ENCODE measurements at regions not wholly inside any gene's neighbourhood (a gene's known extent, or its start where the extent isn't known, plus 50 kb on each side); places are given as distances from the start of the nearest gene placed in this dataset.
"Not testable (repeated sequence)": the region's sequence is repeated elsewhere in the genome, so short reads cannot be mapped to it uniquely, and the experiment has no call there.

- no peak overlapping the region for H3K4me3 Mint-ChIP-seq (ENCODE audit: unreplicated experiment)
- no peak overlapping the region for H3K27ac Mint-ChIP-seq (ENCODE audit: unreplicated experiment)
- H3K27me3 Mint-ChIP-seq (ENCODE audit: unreplicated experiment) = no peaks in the 10 kb centered on the region
- no peaks in the 10 kb centered on the region for H3K36me3 Mint-ChIP-seq (ENCODE audit: unreplicated experiment)
- no peaks in the 10 kb centered on the region for H3K9me3 Mint-ChIP-seq (ENCODE audit: unreplicated experiment)
- peaks cover 5% of the 10 kb centered on the region for H3K4me1 Mint-ChIP-seq (ENCODE audit: low read depth, unreplicated experiment)
- TF ChIP-seq, protein P1, sequence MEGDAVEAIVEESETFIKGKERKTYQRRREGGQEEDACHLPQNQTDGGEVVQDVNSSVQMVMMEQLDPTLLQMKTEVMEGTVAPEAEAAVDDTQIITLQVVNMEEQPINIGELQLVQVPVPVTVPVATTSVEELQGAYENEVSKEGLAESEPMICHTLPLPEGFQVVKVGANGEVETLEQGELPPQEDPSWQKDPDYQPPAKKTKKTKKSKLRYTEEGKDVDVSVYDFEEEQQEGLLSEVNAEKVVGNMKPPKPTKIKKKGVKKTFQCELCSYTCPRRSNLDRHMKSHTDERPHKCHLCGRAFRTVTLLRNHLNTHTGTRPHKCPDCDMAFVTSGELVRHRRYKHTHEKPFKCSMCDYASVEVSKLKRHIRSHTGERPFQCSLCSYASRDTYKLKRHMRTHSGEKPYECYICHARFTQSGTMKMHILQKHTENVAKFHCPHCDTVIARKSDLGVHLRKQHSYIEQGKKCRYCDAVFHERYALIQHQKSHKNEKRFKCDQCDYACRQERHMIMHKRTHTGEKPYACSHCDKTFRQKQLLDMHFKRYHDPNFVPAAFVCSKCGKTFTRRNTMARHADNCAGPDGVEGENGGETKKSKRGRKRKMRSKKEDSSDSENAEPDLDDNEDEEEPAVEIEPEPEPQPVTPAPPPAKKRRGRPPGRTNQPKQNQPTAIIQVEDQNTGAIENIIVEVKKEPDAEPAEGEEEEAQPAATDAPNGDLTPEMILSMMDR (IDR thresholded peaks at IDR 0.05; ENCODE audit: partially characterized antibody, unreplicated experiment) = no peak
- DNase-seq = no peak
These were observed 535.3 kb upstream of the HS3ST5 start for GRCh38 chr6:114878091-114878490.

DNA sequence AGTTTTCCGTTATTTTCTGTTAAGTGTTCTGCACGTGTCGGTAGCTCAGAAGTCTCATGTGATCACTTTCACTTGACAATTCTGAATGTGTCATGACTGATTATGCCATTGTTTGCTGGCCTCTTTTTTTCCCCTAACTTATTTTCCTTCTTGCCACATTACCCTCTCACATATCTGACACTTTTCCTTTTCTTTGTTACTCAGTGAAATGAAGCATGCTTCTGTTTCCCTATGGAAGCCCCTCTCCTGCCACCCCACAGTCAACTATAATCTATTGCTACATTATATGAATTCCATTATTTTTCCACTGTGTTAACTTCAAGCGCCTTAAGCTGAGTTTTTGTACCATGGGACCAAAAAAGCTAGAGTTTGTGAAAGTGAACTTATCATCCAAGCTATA, 531.6 kb upstream of the HS3ST5 start:
- Mint-ChIP-seq H3K27ac (ENCODE audit: unreplicated experiment) (no peak overlapping the region), H3K36me3 (ENCODE audit: unreplicated experiment) (no peaks in the 10 kb centered on the region), H3K4me1 (ENCODE audit: low read depth, unreplicated experiment) (peaks cover 5% of the 10 kb centered on the region), H3K9me3 (ENCODE audit: unreplicated experiment) (no peaks in the 10 kb centered on the region), H3K4me3 (ENCODE audit: unreplicated experiment) (no peak overlapping the region), H3K27me3 (ENCODE audit: unreplicated experiment) (no peaks in the 10 kb centered on the region)
- TF ChIP-seq, protein P1 (IDR thresholded peaks at IDR 0.05; ENCODE audit: partially characterized antibody, unreplicated experiment) = no peak
- DNase-seq = no peak

DNA sequence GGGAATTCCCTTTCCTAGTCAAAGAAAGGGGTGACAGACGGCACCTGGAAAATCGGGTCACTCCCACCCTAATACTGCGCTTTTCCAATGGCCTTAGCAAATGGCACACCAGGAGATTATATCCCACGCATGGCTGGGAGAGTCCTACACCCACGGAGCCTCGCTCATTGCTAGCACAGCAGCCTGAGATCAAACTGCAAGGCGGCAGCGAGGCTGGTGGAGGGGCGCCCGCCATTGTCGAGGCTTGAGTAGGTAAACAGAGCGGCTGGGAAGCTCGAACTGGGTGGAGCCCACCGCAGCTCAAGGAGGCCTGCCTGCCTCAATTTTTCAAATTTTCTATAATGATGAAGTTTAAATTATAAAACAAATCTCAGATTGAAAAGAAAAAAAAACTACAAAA, 522.7 kb upstream of the HS3ST5 start:
- not testable (repeated sequence) for H3K4me1 Mint-ChIP-seq (ENCODE audit: low read depth, unreplicated experiment); DNase-seq; H3K9me3 Mint-ChIP-seq (ENCODE audit: unreplicated experiment); H3K27ac Mint-ChIP-seq (ENCODE audit: unreplicated experiment); H3K27me3 Mint-ChIP-seq (ENCODE audit: unreplicated experiment); H3K4me3 Mint-ChIP-seq (ENCODE audit: unreplicated experiment); H3K36me3 Mint-ChIP-seq (ENCODE audit: unreplicated experiment)

DNA sequence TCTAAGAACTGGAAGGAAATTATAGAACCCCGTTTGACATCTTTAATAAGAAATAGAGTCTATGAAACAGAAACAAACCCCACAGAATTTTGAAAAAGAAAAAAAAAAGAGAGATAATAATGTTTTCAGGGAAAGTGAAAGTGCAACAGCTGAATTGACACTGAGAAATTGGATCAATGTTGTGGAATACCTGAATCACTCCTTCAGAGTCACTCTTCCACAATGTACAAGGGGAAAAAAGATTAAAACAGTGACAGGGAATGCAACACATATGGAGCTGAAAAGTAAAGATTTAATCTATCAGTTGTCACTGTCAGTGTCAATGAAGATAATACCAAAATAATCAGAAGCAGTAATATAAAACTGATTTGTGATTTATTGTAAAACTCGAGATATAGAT, 520.8 kb upstream of the HS3ST5 start:
- H3K4me1 Mint-ChIP-seq (ENCODE audit: low read depth, unreplicated experiment) = no peaks in the 10 kb centered on the region
- no peaks in the 10 kb centered on the region for H3K36me3 Mint-ChIP-seq (ENCODE audit: unreplicated experiment)
- TF ChIP-seq, protein P1 (IDR thresholded peaks at IDR 0.05; ENCODE audit: partially characterized antibody, unreplicated experiment) = no peak
- H3K27me3 Mint-ChIP-seq (ENCODE audit: unreplicated experiment) = no peaks in the 10 kb centered on the region
- DNase-seq = no peak
- no peak overlapping the region for H3K27ac Mint-ChIP-seq (ENCODE audit: unreplicated experiment)
- no peak overlapping the region for H3K4me3 Mint-ChIP-seq (ENCODE audit: unreplicated experiment)
- no peaks in the 10 kb centered on the region for H3K9me3 Mint-ChIP-seq (ENCODE audit: unreplicated experiment)

DNA sequence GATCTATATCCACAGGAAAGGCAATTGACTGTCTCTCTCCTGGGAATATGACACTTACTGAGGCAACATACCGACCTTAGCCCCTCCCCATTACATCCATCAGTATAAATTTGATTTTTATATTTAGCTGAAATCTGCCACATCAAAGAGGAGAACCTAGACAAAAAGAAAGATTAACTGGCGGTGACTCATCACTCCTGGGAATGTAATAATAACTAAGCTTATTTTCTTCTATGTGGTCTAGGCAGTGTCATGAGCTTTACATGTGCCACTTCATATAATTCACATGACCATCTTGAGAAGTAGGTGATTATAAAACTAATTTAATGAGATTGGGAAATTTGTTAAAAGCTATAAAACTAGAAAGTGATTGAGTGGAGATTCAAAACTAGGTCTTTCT, 520.0 kb upstream of the HS3ST5 start:
- no peak overlapping the region for H3K27ac Mint-ChIP-seq (ENCODE audit: unreplicated experiment)
- H3K4me3 Mint-ChIP-seq (ENCODE audit: unreplicated experiment) = no peak overlapping the region
- TF ChIP-seq, protein P1 (IDR thresholded peaks at IDR 0.05; ENCODE audit: partially characterized antibody, unreplicated experiment) = no peak
- no peak for DNase-seq
- no peaks in the 10 kb centered on the region for H3K9me3 Mint-ChIP-seq (ENCODE audit: unreplicated experiment)
- no peaks in the 10 kb centered on the region for H3K27me3 Mint-ChIP-seq (ENCODE audit: unreplicated experiment)
- no peaks in the 10 kb centered on the region for H3K36me3 Mint-ChIP-seq (ENCODE audit: unreplicated experiment)
- no peaks in the 10 kb centered on the region for H3K4me1 Mint-ChIP-seq (ENCODE audit: low read depth, unreplicated experiment)

DNA sequence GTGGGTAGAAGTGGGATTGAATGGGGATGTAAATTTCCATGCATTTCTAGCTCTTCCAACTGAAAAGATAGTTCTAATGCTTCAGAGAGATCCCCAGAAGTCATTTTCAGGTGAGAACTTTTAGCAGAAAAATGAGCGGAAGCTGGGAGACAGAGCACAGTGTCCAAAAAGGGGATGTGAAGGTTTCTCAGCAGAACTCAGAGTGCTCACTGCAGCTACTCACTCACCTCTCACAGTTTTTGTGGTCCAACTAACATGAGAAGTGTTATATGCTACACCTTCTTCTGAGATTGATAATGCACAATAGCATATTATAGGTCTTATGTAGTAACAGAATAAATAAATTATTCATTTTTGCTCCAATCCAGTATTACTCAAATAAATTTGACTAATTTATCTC, 519.2 kb upstream of the HS3ST5 start:
- TF ChIP-seq, protein P1 (IDR thresholded peaks at IDR 0.05; ENCODE audit: partially characterized antibody, unreplicated experiment) = no peak
- no peak for DNase-seq
- H3K27ac Mint-ChIP-seq (ENCODE audit: unreplicated experiment) = no peak overlapping the region
- H3K27me3 Mint-ChIP-seq (ENCODE audit: unreplicated experiment) = no peaks in the 10 kb centered on the region
- no peaks in the 10 kb centered on the region for H3K36me3 Mint-ChIP-seq (ENCODE audit: unreplicated experiment)
- H3K4me3 Mint-ChIP-seq (ENCODE audit: unreplicated experiment) = no peak overlapping the region
- no peaks in the 10 kb centered on the region for H3K4me1 Mint-ChIP-seq (ENCODE audit: low read depth, unreplicated experiment)
- no peaks in the 10 kb centered on the region for H3K9me3 Mint-ChIP-seq (ENCODE audit: unreplicated experiment)
